DOHH2 (cell line): ENCODE measurements at regions not wholly inside any gene's neighbourhood (a gene's known extent, or its start where the extent isn't known, plus 50 kb on each side); places are given as distances from the start of the nearest gene placed in this dataset.

Experiments
- CTCF ChIP-seq: fragments of 200-600 bp; sonication (generic); IDR thresholded peaks from one replicate; pipeline ENCODE4 v1.5.1; 2014; ENCODE audit warnings: antibody characterized with exemption, mild to moderate bottlenecking, low read depth, low read length; ENCODE audit not compliant: poor library complexity, severe bottlenecking
- EZH2phosphoT487 ChIP-seq: fragments of 200-600 bp; sonication (generic); IDR thresholded peaks from 2 replicates; pipeline ENCODE4 v1.6.1; 2017; ENCODE audit warnings: borderline replicate concordance, mild to moderate bottlenecking, antibody characterized with exemption, low read length, moderate library complexity, mixed read lengths

GRCh38 chr19:30668521-30669155, 296.5 kb downstream of the ZNF536 start:
- TF ChIP-seq CTCF, result no peak
- TF ChIP-seq EZH2phosphoT487, result no peak
